Calu3 (cell line): ENCODE measurements at regions not wholly inside any gene's neighbourhood (a gene's known extent, or its start where the extent isn't known, plus 50 kb on each side); places are given as distances from the start of the nearest gene placed in this dataset.

ENCODE experiments used
- BruUV-seq: library from RNA; stranded (reverse); fragments of 400-500 nt; replicated peaks from 2 replicates; lab custom pipeline; 2021; lab: Mats Ljungman, UMichigan
- CTCF ChIA-PET: fragments of 300-600 bp; sonication (Branson Sonifier 250); formaldehyde crosslinking; loops from one replicate; lab custom pipeline; 2022; ENCODE audit warnings: antibody characterized with exemption; lab: Charles Lee
- DNase-seq: peaks from one replicate; pipeline ENCODE4 v3.0.0; 2022
- H3K27ac Mint-ChIP-seq: one replicate; pipeline ENCODE4 v1.8.0; 2022; ENCODE audit warnings: mixed read lengths; ENCODE audit not compliant: unreplicated experiment
- H3K27me3 Mint-ChIP-seq: one replicate; pipeline ENCODE4 v1.8.0; 2022; ENCODE audit warnings: mixed read lengths; ENCODE audit not compliant: unreplicated experiment
- H3K36me3 Mint-ChIP-seq: one replicate; pipeline ENCODE4 v1.8.0; 2022; ENCODE audit warnings: mild to moderate bottlenecking, moderate library complexity, mixed read lengths; ENCODE audit not compliant: insufficient read depth, unreplicated experiment
- H3K4me1 Mint-ChIP-seq: one replicate; pipeline ENCODE4 v1.8.0; 2022; ENCODE audit warnings: mild to moderate bottlenecking, low read depth, mixed read lengths; ENCODE audit not compliant: unreplicated experiment
- H3K4me3 Mint-ChIP-seq: one replicate; pipeline ENCODE4 v1.8.0; 2022; ENCODE audit warnings: mild to moderate bottlenecking, low read depth, moderate library complexity, mixed read lengths; ENCODE audit not compliant: unreplicated experiment
- H3K9me3 Mint-ChIP-seq: one replicate; pipeline ENCODE4 v1.8.0; 2022; ENCODE audit warnings: low read depth, mixed read lengths; ENCODE audit not compliant: unreplicated experiment
- intact Hi-C: fragments of 100-400 bp; cut with micrococcal nuclease; formaldehyde crosslinking; loops from one replicate; pipeline ENCODE4 v1.10.0; 2022; ENCODE audit not compliant: unreplicated experiment
- TF ChIP-seq, protein P1 (sequence below): fragments of 200-600 bp; IDR thresholded peaks from one replicate; pipeline ENCODE4 v1.8.0; 2022; ENCODE audit warnings: antibody characterized with exemption; ENCODE audit not compliant: unreplicated experiment

DNA sequence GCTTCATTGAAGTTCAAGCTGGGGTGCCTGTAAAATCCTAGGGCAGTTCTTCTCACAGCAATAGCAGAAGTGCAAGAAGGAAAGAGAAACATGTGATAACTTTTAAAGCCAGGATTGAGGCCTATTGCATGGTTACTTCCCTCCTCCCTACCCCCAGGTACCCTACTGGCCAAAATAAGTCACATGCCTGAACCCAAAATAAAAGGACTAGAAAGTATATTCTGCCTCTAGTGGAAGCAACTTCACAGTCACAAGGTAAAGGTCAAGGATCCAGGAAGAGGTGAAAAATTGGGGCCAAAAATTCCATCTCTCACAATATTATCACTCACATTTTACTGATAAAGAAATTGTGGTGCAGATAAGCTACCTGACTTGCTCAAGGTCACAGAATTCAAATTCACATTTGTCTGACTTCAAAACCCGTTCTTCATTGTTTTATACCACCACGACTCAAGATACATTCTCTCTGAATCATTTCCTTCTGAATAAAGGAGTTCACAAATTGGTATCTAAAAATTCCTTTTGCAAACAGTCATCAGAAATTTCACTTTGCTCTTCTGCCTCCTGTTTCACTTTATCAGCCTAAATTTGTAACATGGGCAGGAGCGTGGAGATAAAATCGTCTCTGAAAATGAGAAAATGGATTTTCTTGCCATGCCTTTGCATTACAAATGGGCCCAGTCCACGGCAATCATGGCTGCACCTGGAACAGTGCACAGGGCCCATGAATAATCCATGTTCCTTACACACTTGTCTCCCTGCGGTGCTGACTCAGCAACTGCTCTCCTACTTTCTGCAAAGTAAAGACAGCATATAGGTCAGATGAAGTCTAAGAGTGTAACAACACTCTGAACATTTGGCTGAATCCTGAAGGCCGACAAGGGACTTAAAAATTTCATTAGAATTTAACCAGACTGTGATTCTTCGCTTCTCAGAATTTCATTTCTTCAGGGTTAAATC, 485.3 kb upstream of the NFIA start:
- H3K36me3 Mint-ChIP-seq: no peaks in the 10 kb centered on the region
- no peaks in the 10 kb centered on the region for H3K27me3 Mint-ChIP-seq
- H3K27ac Mint-ChIP-seq: peak overlapping the region; percentile 7
- H3K4me1 Mint-ChIP-seq: peaks cover 8% of the 10 kb centered on the region
- H3K9me3 Mint-ChIP-seq: no peaks in the 10 kb centered on the region
- TF ChIP-seq, protein P1, sequence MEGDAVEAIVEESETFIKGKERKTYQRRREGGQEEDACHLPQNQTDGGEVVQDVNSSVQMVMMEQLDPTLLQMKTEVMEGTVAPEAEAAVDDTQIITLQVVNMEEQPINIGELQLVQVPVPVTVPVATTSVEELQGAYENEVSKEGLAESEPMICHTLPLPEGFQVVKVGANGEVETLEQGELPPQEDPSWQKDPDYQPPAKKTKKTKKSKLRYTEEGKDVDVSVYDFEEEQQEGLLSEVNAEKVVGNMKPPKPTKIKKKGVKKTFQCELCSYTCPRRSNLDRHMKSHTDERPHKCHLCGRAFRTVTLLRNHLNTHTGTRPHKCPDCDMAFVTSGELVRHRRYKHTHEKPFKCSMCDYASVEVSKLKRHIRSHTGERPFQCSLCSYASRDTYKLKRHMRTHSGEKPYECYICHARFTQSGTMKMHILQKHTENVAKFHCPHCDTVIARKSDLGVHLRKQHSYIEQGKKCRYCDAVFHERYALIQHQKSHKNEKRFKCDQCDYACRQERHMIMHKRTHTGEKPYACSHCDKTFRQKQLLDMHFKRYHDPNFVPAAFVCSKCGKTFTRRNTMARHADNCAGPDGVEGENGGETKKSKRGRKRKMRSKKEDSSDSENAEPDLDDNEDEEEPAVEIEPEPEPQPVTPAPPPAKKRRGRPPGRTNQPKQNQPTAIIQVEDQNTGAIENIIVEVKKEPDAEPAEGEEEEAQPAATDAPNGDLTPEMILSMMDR: no peak
- CTCF ChIA-PET: no interaction called here
- no peak for DNase-seq
- intact Hi-C loops: no loop called here
- BruUV-seq: no TSS peak
- H3K4me3 Mint-ChIP-seq: no peak overlapping the region

DNA sequence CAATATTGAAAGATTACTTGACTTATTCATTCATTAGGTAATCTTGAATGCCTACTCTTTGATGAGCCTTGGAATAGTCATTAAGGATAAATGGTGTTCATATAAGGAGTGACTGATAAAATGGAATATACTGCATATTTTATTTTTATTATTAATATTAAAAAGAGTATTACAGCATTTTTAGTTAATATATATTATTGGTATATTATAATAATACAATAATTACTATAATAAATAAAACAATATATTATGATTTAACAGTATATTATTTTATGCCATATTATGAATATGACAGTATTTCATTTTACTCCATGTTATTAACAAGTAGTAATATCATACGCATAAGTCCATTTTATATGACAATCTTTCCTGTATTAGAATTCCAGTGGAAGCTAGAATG, 490.8 kb upstream of the NFIA start:
- Mint-ChIP-seq H3K27me3 (no peaks in the 10 kb centered on the region), H3K9me3 (no peaks in the 10 kb centered on the region), H3K36me3 (no peaks in the 10 kb centered on the region), H3K4me1 (peaks cover 17% of the 10 kb centered on the region), H3K27ac (no peak overlapping the region), H3K4me3 (no peak overlapping the region)
- no peak for DNase-seq
- TF ChIP-seq, protein P1: no peak
- no TSS peak for BruUV-seq
- intact Hi-C loops: no loop called here
- CTCF ChIA-PET: no interaction called here

DNA sequence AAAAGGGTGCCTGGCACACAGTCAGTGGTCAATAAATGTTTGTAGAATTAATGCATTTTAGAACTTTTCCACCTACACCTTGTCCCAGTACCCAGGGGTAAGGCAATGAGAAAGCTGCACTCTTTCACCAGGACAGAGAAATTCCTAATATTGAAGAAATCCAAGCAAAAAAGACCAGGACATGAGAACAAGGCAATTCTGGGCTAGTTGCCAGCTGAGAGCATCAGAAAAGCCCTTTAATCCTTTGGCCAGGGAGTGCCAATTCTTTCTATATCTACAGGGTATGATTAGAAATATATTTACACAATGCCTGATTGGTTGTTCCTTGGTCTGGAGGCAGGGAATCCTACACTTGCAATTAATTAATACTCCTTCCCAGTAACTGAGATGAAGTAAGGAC, 492.4 kb upstream of the NFIA start:
- H3K27me3 Mint-ChIP-seq: no peaks in the 10 kb centered on the region
- BruUV-seq: no TSS peak
- intact Hi-C loops: no loop called here
- no peaks in the 10 kb centered on the region for H3K36me3 Mint-ChIP-seq
- CTCF ChIA-PET: no interaction called here
- peaks cover 3% of the 10 kb centered on the region for H3K9me3 Mint-ChIP-seq
- no peak overlapping the region for H3K27ac Mint-ChIP-seq
- H3K4me3 Mint-ChIP-seq: no peak overlapping the region
- TF ChIP-seq, protein P1: no peak
- H3K4me1 Mint-ChIP-seq: peaks cover 14% of the 10 kb centered on the region
- no peak for DNase-seq

DNA sequence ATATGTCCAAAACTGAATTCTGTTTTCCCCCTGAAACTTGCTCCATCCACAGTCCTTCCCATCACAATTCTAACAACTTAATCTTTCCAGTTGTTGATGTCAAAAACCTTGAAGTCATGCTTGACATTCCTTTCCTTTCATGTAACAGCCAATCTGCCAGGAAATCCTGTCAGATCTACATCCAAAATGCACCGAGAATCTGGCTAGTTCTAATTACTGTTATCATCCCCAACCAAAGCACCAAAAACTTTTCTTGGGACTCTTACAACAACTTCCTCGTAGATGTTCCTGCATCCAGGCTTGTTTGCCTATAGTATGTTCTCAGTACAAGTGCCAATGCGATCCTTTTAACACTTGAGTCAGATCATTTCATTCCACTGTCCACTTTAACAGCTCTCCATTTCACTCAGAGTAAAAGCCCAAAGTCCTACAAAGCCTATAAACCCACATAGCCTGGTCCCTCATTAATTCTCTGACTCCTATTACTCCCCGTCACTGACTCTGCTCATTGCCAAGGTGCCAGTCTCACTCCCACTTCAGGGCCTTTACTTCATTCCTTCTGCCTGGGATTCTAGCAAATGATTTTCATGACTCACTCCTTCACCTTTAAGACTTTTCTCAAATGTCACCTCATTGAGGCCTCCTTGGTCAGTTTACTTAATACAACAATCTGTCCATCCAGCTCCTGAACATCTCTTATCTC, 493.2 kb upstream of the NFIA start:
- TF ChIP-seq, protein P1: no peak
- Mint-ChIP-seq H3K27ac (no peak overlapping the region), H3K4me1 (peaks cover 14% of the 10 kb centered on the region)

More for the DNA sequence above, 493.2 kb upstream of the NFIA start:
- CTCF ChIA-PET: no interaction called here
- Mint-ChIP-seq H3K36me3 (no peaks in the 10 kb centered on the region), H3K4me3 (no peak overlapping the region), H3K27me3 (no peaks in the 10 kb centered on the region), H3K9me3 (peaks cover 3% of the 10 kb centered on the region)
- BruUV-seq: no TSS peak
- intact Hi-C loops: no loop called here
- no peak for DNase-seq
